Prostate gland (tissue), 2 donors: ENCODE measurements at regions not wholly inside any gene's neighbourhood (a gene's known extent, or its start where the extent isn't known, plus 50 kb on each side); places are given as distances from the start of the nearest gene placed in this dataset.
A peak's percentile ranks its signal among the peaks of the same experiment; 100 is the strongest.

Experiments
- DNase-seq: peaks from one replicate; pipeline ENCODE4 v3.0.0-alpha.2; 2019; ENCODE audit warnings: low spot score
- H3K27ac ChIP-seq, 2 donors: fragments of 200-600 bp; sonication (generic); 2 replicates each; pipeline ENCODE4 v1.5.1; 2017 to 2019
- H3K27me3 ChIP-seq: fragments of 200-600 bp; sonication (generic); replicated peaks from 2 replicates; pipeline ENCODE4 v1.5.1; 2019; ENCODE audit not compliant: insufficient read depth
- H3K36me3 ChIP-seq, 2 donors: fragments of 200-600 bp; sonication (generic); 1 replicate in 1 of 2; 2 replicates in 1 of 2; pipeline versions ENCODE4 v1.5.1 to v1.8.1; 2017 to 2019
- H3K4me1 ChIP-seq: fragments of 200-600 bp; sonication (generic); replicated peaks from 2 replicates; pipeline ENCODE4 v1.5.1; 2019
- H3K4me3 ChIP-seq, 2 donors: fragments of 200-600 bp; sonication (generic); 2 replicates each; pipeline ENCODE4 v1.5.1; 2017 to 2019
- H3K9me3 ChIP-seq: fragments of 200-600 bp; sonication (generic); 2 replicates; pipeline ENCODE4 v1.5.1; 2017
- CTCF ChIP-seq, 4 experiments: fragments of 200-600 bp in 2 of 4; fragments of 450-650 bp in 2 of 4; sonication (generic) in 2 of 4; IDR thresholded peaks; 1 replicate in 3 of 4; 2 replicates in 1 of 4; pipeline ENCODE4 v1.5.1; 2016 to 2019; ENCODE audit warnings: antibody characterized with exemption in 4 of 4, mild to moderate bottlenecking in 2 of 4, moderate library complexity in 2 of 4
- POLR2A ChIP-seq: fragments of 450-650 bp; IDR thresholded peaks from one replicate; pipeline ENCODE4 v1.6.1; 2016; ENCODE audit warnings: antibody characterized with exemption, mild to moderate bottlenecking
- POLR2AphosphoS5 ChIP-seq: sonication (generic); formaldehyde crosslinking; IDR thresholded peaks from one replicate; pipeline ENCODE4 v1.6.1; 2017; ENCODE audit warnings: antibody characterized with exemption
- WGBS: methylation state at CpG from one replicate; pipeline ENCODE4 v1.1.5; 2018; 5-methylcytosine and 5-hydroxymethylcytosine counted together
- intact Hi-C: fragments of 100-400 bp; cut with DNase I; formaldehyde crosslinking; loops from one replicate; pipeline ENCODE4 v1.14.2; 2022

DNA sequence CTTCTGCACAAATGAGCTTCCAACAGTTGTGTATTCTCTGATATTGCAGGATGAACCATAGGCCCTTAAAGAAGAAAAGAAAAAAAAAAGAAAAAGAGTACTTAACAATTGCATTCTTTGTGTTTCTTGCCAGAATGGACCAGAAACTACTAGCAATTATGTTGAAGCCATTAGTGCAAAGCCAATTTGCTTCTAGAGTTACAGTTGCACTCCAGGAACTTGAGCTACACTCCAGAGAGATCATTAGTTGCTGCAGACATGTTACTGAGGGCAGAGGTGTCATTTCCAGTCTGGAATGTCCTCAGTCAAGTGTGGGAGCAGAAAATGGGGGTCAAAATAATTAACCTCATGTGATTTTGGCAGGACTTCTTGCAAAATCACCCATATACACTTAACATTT is 85.6 kb upstream of the CCL2 start:
- intact Hi-C loops = no loop called here
- Histone ChIP-seq H3K36me3 (no peaks in the 10 kb centered on the region), H3K9me3 (no peaks in the 10 kb centered on the region), H3K4me1 (no peaks in the 10 kb centered on the region), H3K27ac (no peak overlapping the region), H3K27me3 (no peaks in the 10 kb centered on the region), H3K4me3 (no peak overlapping the region)
- no peak for DNase-seq
- TF ChIP-seq POLR2AphosphoS5 (no peak), CTCF (IDR thresholded peaks at IDR 0.05) (no peak), POLR2A (no peak)

DNA sequence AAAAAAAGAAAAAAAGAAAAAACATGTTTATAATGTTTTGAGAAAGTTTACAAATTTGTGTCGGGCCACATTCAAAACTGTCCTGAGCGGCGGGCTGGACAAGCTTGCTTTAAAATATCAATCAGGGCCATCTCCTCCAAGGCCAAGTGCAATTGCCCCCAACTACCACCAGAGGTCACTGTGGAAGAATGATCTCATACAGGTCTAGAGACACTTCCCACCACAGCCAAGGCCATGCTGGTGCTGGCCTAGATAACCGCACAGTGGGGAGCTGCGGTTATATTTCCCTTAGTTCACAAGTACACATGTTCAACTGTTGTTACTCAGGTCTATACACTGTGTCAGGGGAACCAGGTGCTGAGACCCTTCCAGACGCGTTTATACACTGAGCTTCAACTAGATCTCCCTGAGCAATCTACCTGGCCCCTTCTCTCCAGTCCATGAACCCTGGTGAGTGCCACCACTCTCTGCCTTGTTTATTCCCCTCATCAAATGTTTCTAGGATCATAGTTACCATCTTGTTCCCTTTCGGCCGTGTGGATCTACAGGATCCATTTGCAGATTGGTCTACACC is 83.8 kb upstream of the CCL2 start:
- Histone ChIP-seq H3K4me1 (no peaks in the 10 kb centered on the region), H3K9me3 (no peaks in the 10 kb centered on the region), H3K27me3 (no peaks in the 10 kb centered on the region), H3K4me3 (no peak overlapping the region), H3K36me3 (no peaks in the 10 kb centered on the region), H3K27ac (no peak overlapping the region)
- 55% methylated on average over 9 of the region's 9 CpGs for WGBS
- intact Hi-C loops = no loop called here
- peak; percentile 34 for DNase-seq
- TF ChIP-seq CTCF (IDR thresholded peaks at IDR 0.05) (peak; percentile 47 to 69 (median 51)), POLR2AphosphoS5 (no peak), POLR2A (no peak)

GRCh38 chr17:34172390-34172918 is 82.6 kb upstream of the CCL2 start:
- Histone ChIP-seq H3K4me1 (no peaks in the 10 kb centered on the region), H3K9me3 (no peaks in the 10 kb centered on the region), H3K27me3 (no peaks in the 10 kb centered on the region), H3K4me3 (no peak overlapping the region), H3K36me3 (no peaks in the 10 kb centered on the region), H3K27ac (no peak overlapping the region)
- TF ChIP-seq CTCF (IDR thresholded peaks at IDR 0.05) = no peak
- no peak for TF ChIP-seq POLR2A
- no peak for TF ChIP-seq POLR2AphosphoS5
- intact Hi-C loops = no loop called here
- no peak for DNase-seq

DNA sequence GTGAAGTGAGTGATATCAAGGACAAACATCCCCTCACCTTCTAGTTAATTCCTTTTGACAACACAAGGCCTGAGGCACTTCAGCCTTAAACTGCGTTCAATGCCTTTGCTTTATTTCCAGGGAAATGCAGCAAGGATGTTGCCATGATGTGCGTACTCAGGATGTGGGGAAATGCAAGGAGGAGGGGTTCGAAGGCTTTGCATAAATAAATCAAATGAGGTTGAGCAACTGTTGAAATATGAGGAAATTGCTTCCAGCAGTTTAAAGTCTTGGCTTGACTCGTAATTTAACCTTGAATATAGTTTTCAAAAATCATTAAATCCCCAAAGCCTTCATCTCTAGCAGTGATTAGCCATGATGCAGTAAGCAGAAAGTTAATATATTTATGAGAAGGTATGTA is 81.8 kb upstream of the CCL2 start:
- no peaks in the 10 kb centered on the region for H3K36me3 ChIP-seq
- H3K27me3 ChIP-seq = no peaks in the 10 kb centered on the region
- no peaks in the 10 kb centered on the region for H3K9me3 ChIP-seq
- intact Hi-C loops = no loop called here
- TF ChIP-seq POLR2AphosphoS5 (no peak), POLR2A (no peak), CTCF (IDR thresholded peaks at IDR 0.05) (no peak)
- no peak overlapping the region for H3K27ac ChIP-seq
- WGBS = 67% methylated on average over 4 of the region's 4 CpGs
- no peak for DNase-seq
- H3K4me1 ChIP-seq = no peaks in the 10 kb centered on the region
- no peak overlapping the region for H3K4me3 ChIP-seq

DNA sequence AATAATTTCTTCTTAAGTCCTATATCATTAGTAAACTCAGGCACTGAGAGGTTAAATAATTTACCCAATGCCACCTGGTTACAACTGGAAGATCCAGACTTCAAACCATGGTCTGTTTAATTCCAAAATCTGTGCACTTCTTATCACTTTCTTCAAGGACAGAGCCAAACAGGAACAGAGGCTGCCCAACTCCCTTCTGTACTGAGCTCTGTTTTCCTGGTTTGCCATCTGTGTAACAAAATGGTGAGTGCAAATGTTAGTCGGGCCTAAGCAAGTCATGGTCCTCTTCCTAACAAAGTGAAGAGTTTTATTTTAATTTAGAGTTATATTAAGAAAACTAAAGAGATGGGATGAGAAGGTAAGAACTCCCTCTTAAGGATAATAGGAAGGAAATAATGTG is 80.6 kb upstream of the CCL2 start:
- H3K27me3 ChIP-seq = no peaks in the 10 kb centered on the region
- DNase-seq = no peak
- intact Hi-C loops = no loop called here
- H3K4me3 ChIP-seq = no peak overlapping the region
- H3K4me1 ChIP-seq = no peaks in the 10 kb centered on the region
- no peak overlapping the region for H3K27ac ChIP-seq
- no peaks in the 10 kb centered on the region for H3K9me3 ChIP-seq
- 92% methylated on average over 1 of the region's 1 CpG for WGBS
- no peak for TF ChIP-seq CTCF (IDR thresholded peaks at IDR 0.05)
- TF ChIP-seq POLR2AphosphoS5 = no peak
- TF ChIP-seq POLR2A = no peak
- H3K36me3 ChIP-seq = no peaks in the 10 kb centered on the region
